ENCODE measurements at regions not wholly inside any gene's neighbourhood (a gene's known extent, or its start where the extent isn't known, plus 50 kb on each side); places are given as distances from the start of the nearest gene placed in this dataset.

- no peaks in the 10 kb centered on the region for H3K4me1 ChIP-seq (ENCODE audit: control insufficient read depth, insufficient read depth, low read length)
- no peak overlapping the region for H3K4me2 ChIP-seq (ENCODE audit: low read length)
- peaks cover 7% of the 10 kb centered on the region for H3K9me3 ChIP-seq (replicated peaks; ENCODE audit: low read length)
- H3K4me3 ChIP-seq (ENCODE audit: low read length): no peak overlapping the region
- H3K36me3 ChIP-seq (ENCODE audit: insufficient read depth, low read length): no peaks in the 10 kb centered on the region
- H3K27me3 ChIP-seq (ENCODE audit: control insufficient read depth, insufficient read depth, low read length): no peaks in the 10 kb centered on the region
- H3K9ac ChIP-seq (ENCODE audit: low read depth, low read length): no peak overlapping the region
These were observed 537.3 kb upstream of the MGMT start for GRCh38 chr10:128929767-128930166.

GRCh38 chr10:128930515-128930914, 536.5 kb upstream of the MGMT start:
- peaks cover 4% of the 10 kb centered on the region for H3K9me3 ChIP-seq (replicated peaks; ENCODE audit: low read length)
- no peaks in the 10 kb centered on the region for H3K36me3 ChIP-seq (ENCODE audit: insufficient read depth, low read length)
- no peak overlapping the region for H3K4me2 ChIP-seq (ENCODE audit: low read length)

GRCh38 chr10:128932071-128932820, 534.8 kb upstream of the MGMT start:
- H3K4me2 ChIP-seq (ENCODE audit: low read length): no peak overlapping the region
- H3K9ac ChIP-seq (ENCODE audit: low read depth, low read length): no peak overlapping the region
- no peak overlapping the region for H3K4me3 ChIP-seq (ENCODE audit: low read length)
- H3K9me3 ChIP-seq (replicated peaks; ENCODE audit: low read length): peaks cover 4% of the 10 kb centered on the region
- H3K36me3 ChIP-seq (ENCODE audit: insufficient read depth, low read length): no peaks in the 10 kb centered on the region
- H3K4me1 ChIP-seq (ENCODE audit: control insufficient read depth, insufficient read depth, low read length): no peaks in the 10 kb centered on the region
- no peaks in the 10 kb centered on the region for H3K27me3 ChIP-seq (ENCODE audit: control insufficient read depth, insufficient read depth, low read length)

More at GRCh38 chr10:128930515-128930914, 536.5 kb upstream of the MGMT start:
- Histone ChIP-seq H3K9ac (ENCODE audit: low read depth, low read length) (no peak overlapping the region), H3K4me1 (ENCODE audit: control insufficient read depth, insufficient read depth, low read length) (no peaks in the 10 kb centered on the region), H3K27me3 (ENCODE audit: control insufficient read depth, insufficient read depth, low read length) (no peaks in the 10 kb centered on the region), H3K4me3 (ENCODE audit: low read length) (no peak overlapping the region)

- Histone ChIP-seq H3K9ac (ENCODE audit: low read depth, low read length) (no peak overlapping the region), H3K4me1 (ENCODE audit: control insufficient read depth, insufficient read depth, low read length) (no peaks in the 10 kb centered on the region), H3K36me3 (ENCODE audit: insufficient read depth, low read length) (no peaks in the 10 kb centered on the region), H3K4me3 (ENCODE audit: low read length) (no peak overlapping the region), H3K4me2 (ENCODE audit: low read length) (no peak overlapping the region), H3K27me3 (ENCODE audit: control insufficient read depth, insufficient read depth, low read length) (no peaks in the 10 kb centered on the region), H3K9me3 (replicated peaks; ENCODE audit: low read length) (peaks cover 8% of the 10 kb centered on the region)
These were observed 532.5 kb upstream of the MGMT start for GRCh38 chr10:128934492-128934891.

GRCh38 chr10:128936392-128936791, 530.6 kb upstream of the MGMT start:
- Histone ChIP-seq H3K36me3 (ENCODE audit: insufficient read depth, low read length) (no peaks in the 10 kb centered on the region), H3K4me3 (ENCODE audit: low read length) (no peak overlapping the region), H3K9ac (ENCODE audit: low read depth, low read length) (no peak overlapping the region), H3K27me3 (ENCODE audit: control insufficient read depth, insufficient read depth, low read length) (no peaks in the 10 kb centered on the region), H3K9me3 (replicated peaks; ENCODE audit: low read length) (peaks cover 8% of the 10 kb centered on the region), H3K4me2 (ENCODE audit: low read length) (no peak overlapping the region), H3K4me1 (ENCODE audit: control insufficient read depth, insufficient read depth, low read length) (no peaks in the 10 kb centered on the region)

- Histone ChIP-seq H3K4me3 (ENCODE audit: low read length) (no peak overlapping the region), H3K27me3 (ENCODE audit: control insufficient read depth, insufficient read depth, low read length) (no peaks in the 10 kb centered on the region), H3K36me3 (ENCODE audit: insufficient read depth, low read length) (no peaks in the 10 kb centered on the region), H3K4me1 (ENCODE audit: control insufficient read depth, insufficient read depth, low read length) (no peaks in the 10 kb centered on the region), H3K9me3 (replicated peaks; ENCODE audit: low read length) (peaks cover 4% of the 10 kb centered on the region), H3K4me2 (ENCODE audit: low read length) (no peak overlapping the region), H3K9ac (ENCODE audit: low read depth, low read length) (no peak overlapping the region)
These were observed 528.5 kb upstream of the MGMT start for GRCh38 chr10:128938558-128938957.

GRCh38 chr10:128940081-128940480, 527.0 kb upstream of the MGMT start:
- no peak overlapping the region for H3K9ac ChIP-seq (ENCODE audit: low read depth, low read length)
- no peak overlapping the region for H3K4me3 ChIP-seq (ENCODE audit: low read length)
- no peaks in the 10 kb centered on the region for H3K36me3 ChIP-seq (ENCODE audit: insufficient read depth, low read length)
- peaks cover 12% of the 10 kb centered on the region for H3K9me3 ChIP-seq (replicated peaks; ENCODE audit: low read length)
- no peaks in the 10 kb centered on the region for H3K4me1 ChIP-seq (ENCODE audit: control insufficient read depth, insufficient read depth, low read length)
- no peak overlapping the region for H3K4me2 ChIP-seq (ENCODE audit: low read length)
- no peaks in the 10 kb centered on the region for H3K27me3 ChIP-seq (ENCODE audit: control insufficient read depth, insufficient read depth, low read length)

- no peaks in the 10 kb centered on the region for H3K27me3 ChIP-seq (ENCODE audit: control insufficient read depth, insufficient read depth, low read length)
- H3K36me3 ChIP-seq (ENCODE audit: insufficient read depth, low read length): no peaks in the 10 kb centered on the region
- no peak overlapping the region for H3K4me2 ChIP-seq (ENCODE audit: low read length)
- no peaks in the 10 kb centered on the region for H3K4me1 ChIP-seq (ENCODE audit: control insufficient read depth, insufficient read depth, low read length)
- H3K9me3 ChIP-seq (replicated peaks; ENCODE audit: low read length): peaks cover 17% of the 10 kb centered on the region
- no peak overlapping the region for H3K4me3 ChIP-seq (ENCODE audit: low read length)
- no peak overlapping the region for H3K9ac ChIP-seq (ENCODE audit: low read depth, low read length)
These were observed 523.9 kb upstream of the MGMT start for GRCh38 chr10:128943111-128943510.

- Histone ChIP-seq H3K36me3 (ENCODE audit: insufficient read depth, low read length) (no peaks in the 10 kb centered on the region), H3K9ac (ENCODE audit: low read depth, low read length) (no peak overlapping the region), H3K27me3 (ENCODE audit: control insufficient read depth, insufficient read depth, low read length) (no peaks in the 10 kb centered on the region), H3K9me3 (replicated peaks; ENCODE audit: low read length) (peaks cover 13% of the 10 kb centered on the region), H3K4me3 (ENCODE audit: low read length) (no peak overlapping the region), H3K4me1 (ENCODE audit: control insufficient read depth, insufficient read depth, low read length) (no peaks in the 10 kb centered on the region), H3K4me2 (ENCODE audit: low read length) (no peak overlapping the region)
These were observed 521.6 kb upstream of the MGMT start for GRCh38 chr10:128945398-128945797.

GRCh38 chr10:128950159-128950915, 516.7 kb upstream of the MGMT start:
- no peaks in the 10 kb centered on the region for H3K36me3 ChIP-seq (ENCODE audit: insufficient read depth, low read length)
- H3K4me2 ChIP-seq (ENCODE audit: low read length): no peak overlapping the region
- H3K9ac ChIP-seq (ENCODE audit: low read depth, low read length): no peak overlapping the region
- no peaks in the 10 kb centered on the region for H3K4me1 ChIP-seq (ENCODE audit: control insufficient read depth, insufficient read depth, low read length)
- H3K9me3 ChIP-seq (replicated peaks; ENCODE audit: low read length): peaks cover 6% of the 10 kb centered on the region
- H3K4me3 ChIP-seq (ENCODE audit: low read length): no peak overlapping the region
- no peaks in the 10 kb centered on the region for H3K27me3 ChIP-seq (ENCODE audit: control insufficient read depth, insufficient read depth, low read length)

- Histone ChIP-seq H3K4me3 (ENCODE audit: low read length) (no peak overlapping the region), H3K4me2 (ENCODE audit: low read length) (no peak overlapping the region), H3K27me3 (ENCODE audit: control insufficient read depth, insufficient read depth, low read length) (no peaks in the 10 kb centered on the region), H3K9ac (ENCODE audit: low read depth, low read length) (no peak overlapping the region), H3K4me1 (ENCODE audit: control insufficient read depth, insufficient read depth, low read length) (no peaks in the 10 kb centered on the region), H3K9me3 (replicated peaks; ENCODE audit: low read length) (peaks cover 4% of the 10 kb centered on the region), H3K36me3 (ENCODE audit: insufficient read depth, low read length) (no peaks in the 10 kb centered on the region)
These were observed 516.1 kb upstream of the MGMT start for GRCh38 chr10:128950916-128951275.

GRCh38 chr10:128952856-128953255, 514.2 kb upstream of the MGMT start:
- H3K4me1 ChIP-seq (ENCODE audit: control insufficient read depth, insufficient read depth, low read length): no peaks in the 10 kb centered on the region
- no peaks in the 10 kb centered on the region for H3K27me3 ChIP-seq (ENCODE audit: control insufficient read depth, insufficient read depth, low read length)
- no peaks in the 10 kb centered on the region for H3K36me3 ChIP-seq (ENCODE audit: insufficient read depth, low read length)
- no peak overlapping the region for H3K9ac ChIP-seq (ENCODE audit: low read depth, low read length)
- no peak overlapping the region for H3K4me3 ChIP-seq (ENCODE audit: low read length)
- peaks cover 4% of the 10 kb centered on the region for H3K9me3 ChIP-seq (replicated peaks; ENCODE audit: low read length)
- no peak overlapping the region for H3K4me2 ChIP-seq (ENCODE audit: low read length)
